SU-DHL-6 (cell line): ENCODE measurements at regions not wholly inside any gene's neighbourhood (a gene's known extent, or its start where the extent isn't known, plus 50 kb on each side); places are given as distances from the start of the nearest gene placed in this dataset.

Source experiments
- H2AFZ ChIP-seq: fragments of 200-600 bp; sonication (generic); 2 replicates; pipeline ENCODE4 v1.6.1; 2014; ENCODE audit warnings: low read depth, mild to moderate bottlenecking, moderate library complexity, mixed read lengths, antibody characterized with exemption, low read length; ENCODE audit not compliant: severe bottlenecking
- H3F3A ChIP-seq: fragments of 200-600 bp; shearing (Covaris generic); 2 replicates; pipeline ENCODE4 v1.6.0; 2016; ENCODE audit warnings: antibody characterized with exemption, mild to moderate bottlenecking; ENCODE audit not compliant: insufficient read depth
- H3K27ac ChIP-seq: fragments of 200-600 bp; sonication (generic); 2 replicates; pipeline ENCODE4 v1.5.1; 2016; ENCODE audit warnings: low read depth, mild to moderate bottlenecking, low read length, moderate library complexity, mixed read lengths
- H3K27me3 ChIP-seq: fragments of 200-600 bp; sonication (generic), shearing (Covaris generic); 2 replicates; pipeline ENCODE4 v1.6.0; 2014; ENCODE audit warnings: mild to moderate bottlenecking, low read length
- H3K36me3 ChIP-seq: fragments of 200-600 bp; sonication (generic); 2 replicates; pipeline ENCODE4 v1.6.1; 2014; ENCODE audit warnings: mild to moderate bottlenecking, low read length, mixed read lengths
- H3K4me2 ChIP-seq: fragments of 300-600, 200-600 bp; shearing (Covaris generic), sonication (generic); 2 replicates; pipeline ENCODE4 v1.6.0; 2014; ENCODE audit warnings: low read length, low read depth, mild to moderate bottlenecking; ENCODE audit not compliant: poor library complexity, severe bottlenecking
- H3K4me3 ChIP-seq: fragments of 200-600 bp; sonication (generic); 2 replicates; pipeline ENCODE4 v1.5.1; 2014; ENCODE audit warnings: antibody characterized with exemption, low read length, mild to moderate bottlenecking, mixed read lengths; ENCODE audit not compliant: insufficient read depth, poor library complexity, severe bottlenecking
- H3K79me2 ChIP-seq: fragments of 200-600 bp; sonication (generic); 2 replicates; pipeline ENCODE4 v1.6.1; 2014; ENCODE audit warnings: mild to moderate bottlenecking, low read length, moderate library complexity; ENCODE audit not compliant: insufficient read depth
- H3K9ac ChIP-seq: fragments of 200-600 bp; sonication (generic); 2 replicates; pipeline ENCODE4 v1.7.0; 2014; ENCODE audit warnings: mild to moderate bottlenecking, low read length
- H3K9me2 ChIP-seq: fragments of 200-600 bp; sonication (generic); replicated peaks from 2 replicates; pipeline ENCODE4 v1.6.1; 2014; ENCODE audit warnings: low read length; ENCODE audit not compliant: insufficient read depth
- H3K9me3 ChIP-seq: fragments of 200-600 bp; sonication (generic); 2 replicates; pipeline ENCODE4 v1.6.1; 2014; ENCODE audit warnings: low read length, mixed read lengths; ENCODE audit not compliant: insufficient read depth
- H4K20me1 ChIP-seq: fragments of 200-600 bp; sonication (generic); 2 replicates; pipeline ENCODE4 v1.6.1; 2014; ENCODE audit warnings: low read depth, mild to moderate bottlenecking, antibody characterized with exemption, low read length, moderate library complexity, mixed read lengths
- CTCF ChIP-seq: fragments of 200-600 bp; sonication (generic); IDR thresholded peaks from one replicate; pipeline ENCODE4 v1.5.1; 2017; ENCODE audit warnings: antibody characterized with exemption, mild to moderate bottlenecking, low read length, moderate library complexity; ENCODE audit not compliant: insufficient read depth, poor library complexity, severe bottlenecking
- EZH2phosphoT487 ChIP-seq: fragments of 200-600 bp; sonication (generic), shearing (Covaris generic); conservative IDR thresholded peaks from 2 replicates; pipeline ENCODE4 v1.6.1; 2018; ENCODE audit warnings: mild to moderate bottlenecking, antibody characterized with exemption, low read length, moderate library complexity, mixed read lengths

- TF ChIP-seq EZH2phosphoT487 (no peak), CTCF (no peak)
- no peaks in the 10 kb centered on the region for H3K36me3 ChIP-seq
- H3K27me3 ChIP-seq = no peaks in the 10 kb centered on the region
- H3F3A ChIP-seq = no peaks in the 10 kb centered on the region
- H3K79me2 ChIP-seq = no peaks in the 10 kb centered on the region
- H3K4me3 ChIP-seq = no peak overlapping the region
- H2AFZ ChIP-seq = no peak overlapping the region
- H3K27ac ChIP-seq = no peak overlapping the region
- H4K20me1 ChIP-seq = no peaks in the 10 kb centered on the region
- H3K4me2 ChIP-seq = no peak overlapping the region
- no peak overlapping the region for H3K9ac ChIP-seq
- H3K9me3 ChIP-seq = no peaks in the 10 kb centered on the region
- no peaks in the 10 kb centered on the region for H3K9me2 ChIP-seq
Measured at GRCh38 chr1:228974273-228974672, 239.0 kb downstream of the RHOU start.

- no peaks in the 10 kb centered on the region for H4K20me1 ChIP-seq
- H3F3A ChIP-seq = no peaks in the 10 kb centered on the region
- no peak overlapping the region for H3K27ac ChIP-seq
- no peaks in the 10 kb centered on the region for H3K36me3 ChIP-seq
- H3K9ac ChIP-seq = no peak overlapping the region
- H2AFZ ChIP-seq = no peak overlapping the region
- no peaks in the 10 kb centered on the region for H3K9me3 ChIP-seq
- H3K79me2 ChIP-seq = no peaks in the 10 kb centered on the region
- TF ChIP-seq CTCF (no peak), EZH2phosphoT487 (no peak)
- no peaks in the 10 kb centered on the region for H3K27me3 ChIP-seq
- no peak overlapping the region for H3K4me2 ChIP-seq
- H3K4me3 ChIP-seq = no peak overlapping the region
- H3K9me2 ChIP-seq = no peaks in the 10 kb centered on the region
Measured at GRCh38 chr1:228975238-228975907, 240.1 kb downstream of the RHOU start.

- H3K4me2 ChIP-seq = no peak overlapping the region
- no peak overlapping the region for H3K9ac ChIP-seq
- no peak overlapping the region for H3K4me3 ChIP-seq
- H3K9me2 ChIP-seq = no peaks in the 10 kb centered on the region
- H2AFZ ChIP-seq = no peak overlapping the region
- H3K79me2 ChIP-seq = no peaks in the 10 kb centered on the region
- TF ChIP-seq EZH2phosphoT487 (no peak), CTCF (no peak)
- no peak overlapping the region for H3K27ac ChIP-seq
- H3K27me3 ChIP-seq = no peaks in the 10 kb centered on the region
- H4K20me1 ChIP-seq = no peaks in the 10 kb centered on the region
- no peaks in the 10 kb centered on the region for H3K36me3 ChIP-seq
- no peaks in the 10 kb centered on the region for H3F3A ChIP-seq
- H3K9me3 ChIP-seq = no peaks in the 10 kb centered on the region
Measured at GRCh38 chr1:228976316-228976715, 241.0 kb downstream of the RHOU start.

GRCh38 chr1:228977307-228977706 lies 242.0 kb downstream of the RHOU start:
- TF ChIP-seq CTCF = no peak
- no peak for TF ChIP-seq EZH2phosphoT487
- Histone ChIP-seq H3K27me3 (no peaks in the 10 kb centered on the region), H3K9ac (no peak overlapping the region), H3K36me3 (no peaks in the 10 kb centered on the region), H3K79me2 (no peaks in the 10 kb centered on the region), H2AFZ (no peak overlapping the region), H3K9me2 (no peaks in the 10 kb centered on the region), H3K4me2 (no peak overlapping the region), H4K20me1 (no peaks in the 10 kb centered on the region), H3K4me3 (no peak overlapping the region), H3K27ac (no peak overlapping the region), H3F3A (no peaks in the 10 kb centered on the region), H3K9me3 (no peaks in the 10 kb centered on the region)
